HepG2 (cell line): ENCODE measurements at regions not wholly inside any gene's neighbourhood (a gene's known extent, or its start where the extent isn't known, plus 50 kb on each side); places are given as distances from the start of the nearest gene placed in this dataset.

ENCODE experiments used
- ATAC-seq: fragments of 200-7000 bp; cut with Tn5 transposase; 3 replicates; pipeline ENCODE4 v1.9.1; 2020; ENCODE audit warnings: mild to moderate bottlenecking, moderate library complexity
- BruUV-seq: library from RNA; stranded (reverse); fragments of 400-500 nt; replicated peaks from 2 replicates; lab custom pipeline; 2021; lab: Mats Ljungman, UMichigan
- CTCF ChIA-PET: fragments of 300-600 bp; formaldehyde crosslinking; extraction: SDS; loops from one replicate; lab custom pipeline; 2021; ENCODE audit warnings: low total read pairs, inconsistent platforms, low intra/inter-chr PET ratio; lab: Yijun Ruan, JAX
- POLR2A ChIA-PET: fragments of 350-600 bp; sonication (Branson Sonifier 250); formaldehyde crosslinking; loops from one replicate; lab custom pipeline; 2020; ENCODE audit warnings: antibody characterized with exemption, inconsistent platforms; lab: Yijun Ruan, JAX
- DNase-seq: peaks from one replicate; pipeline ENCODE4 v3.0.0-alpha.2; 2015; ENCODE audit warnings: low spot score
- FAIRE-seq: peaks from 3 replicates; lab custom pipeline; 2011; peaks lifted over from hg19 to GRCh38; lab: Jason Lieb, UNC
- H2AFZ ChIP-seq: one replicate; pipeline ENCODE4 v1.6.1; 2011; ENCODE audit warnings: low read length, inconsistent platforms
- H3K27ac ChIP-seq: fragments of 300-600 bp; 3 replicates; pipeline ENCODE4 v1.8.0; 2011; ENCODE audit warnings: mixed run types, mild to moderate bottlenecking, mixed read lengths, low read length, inconsistent platforms; ENCODE audit not compliant: insufficient read depth; ENCODE audit errors: extremely low read length
- H3K27me3 ChIP-seq, 2 experiments: fragments of 200-600 bp in 1 of 2; 2 replicates in 1 of 2; 3 replicates in 1 of 2; pipeline versions ENCODE4 v1.6.0 to v1.8.0; 2011; ENCODE audit warnings: low read length in 2 of 2, mild to moderate bottlenecking in 2 of 2, moderate library complexity in 2 of 2, inconsistent platforms in 1 of 2; ENCODE audit not compliant: insufficient read depth in 2 of 2, control insufficient read depth in 1 of 2
- H3K36me3 ChIP-seq, 2 experiments: fragments of 200-600 bp in 1 of 2; replicated peaks in 1 of 2; 2 replicates in 1 of 2; 3 replicates in 1 of 2; pipeline versions ENCODE4 v1.5.1 to v1.8.0; 2011; ENCODE audit warnings: low read length in 2 of 2, inconsistent platforms in 1 of 2; ENCODE audit not compliant: insufficient read depth in 2 of 2, control insufficient read depth in 1 of 2
- H3K4me1 ChIP-seq: 2 replicates; pipeline ENCODE4 v1.5.1; 2012; ENCODE audit warnings: low read length, inconsistent platforms; ENCODE audit not compliant: insufficient read depth
- H3K4me2 ChIP-seq: 2 replicates; pipeline ENCODE4 v1.6.0; 2011; ENCODE audit warnings: low read depth, low read length, inconsistent platforms
- H3K4me3 ChIP-seq, 3 experiments: fragments of 200-600 bp in 1 of 3; sonication (generic), shearing (Covaris generic) in 1 of 3; replicated peaks in 1 of 3; 2 replicates each; pipeline ENCODE4 v1.5.1; 2011 to 2016; ENCODE audit warnings: low read length in 3 of 3, inconsistent platforms in 2 of 3, low read depth in 2 of 3, mild to moderate bottlenecking in 2 of 3, control low read depth in 1 of 3, mixed read lengths in 1 of 3; ENCODE audit not compliant: insufficient read depth in 1 of 3
- H3K79me2 ChIP-seq: one replicate; pipeline ENCODE4 v1.6.1; 2011; ENCODE audit warnings: low read length, inconsistent platforms; ENCODE audit not compliant: insufficient read depth
- H3K9ac ChIP-seq: 2 replicates; pipeline ENCODE4 v1.6.0; 2011; ENCODE audit warnings: mild to moderate bottlenecking, low read depth, low read length, inconsistent platforms; ENCODE audit not compliant: insufficient read depth
- H3K9me3 ChIP-seq: 2 replicates; pipeline ENCODE4 v1.5.1; 2012; ENCODE audit warnings: mild to moderate bottlenecking, low read length
- H4K20me1 ChIP-seq: 2 replicates; pipeline ENCODE4 v1.6.0; 2011; ENCODE audit warnings: inconsistent platforms, mild to moderate bottlenecking, low read length, moderate library complexity; ENCODE audit not compliant: insufficient read depth
- ATF2 ChIP-seq: sonication (generic); formaldehyde crosslinking; IDR thresholded peaks from 2 replicates; pipeline ENCODE4 v1.4.0; 2020; ENCODE audit warnings: missing genetic modification reagents
- CHD2 ChIP-seq: IDR thresholded peaks from 2 replicates; pipeline ENCODE4 v1.6.1; 2011; ENCODE audit warnings: low read depth, low read length, improper control_type of control experiment
- HDAC2 ChIP-seq: sonication (generic); formaldehyde crosslinking; IDR thresholded peaks from 2 replicates; pipeline ENCODE4 v1.4.0; 2020; ENCODE audit warnings: missing genetic modification reagents
- MIER2 ChIP-seq: IDR thresholded peaks from 2 replicates; pipeline ENCODE4 v1.6.1; 2016; ENCODE audit warnings: missing biosample characterization, missing genetic modification reagents
- ONECUT2 ChIP-seq: sonication (generic); formaldehyde crosslinking; IDR thresholded peaks from 2 replicates; pipeline ENCODE4 v1.4.0; 2020; ENCODE audit warnings: missing genetic modification reagents
- PHF21A ChIP-seq: sonication (generic); formaldehyde crosslinking; IDR thresholded peaks from 2 replicates; pipeline ENCODE4 v1.5.0; 2020; ENCODE audit warnings: mild to moderate bottlenecking, missing genetic modification reagents
- RCOR2 ChIP-seq: IDR thresholded peaks from 2 replicates; pipeline ENCODE4 v1.6.1; 2016; ENCODE audit warnings: missing biosample characterization, missing genetic modification reagents
- TAF1 ChIP-seq: sonication (generic); formaldehyde crosslinking; IDR thresholded peaks from 2 replicates; pipeline ENCODE4 v1.4.0; 2020; ENCODE audit warnings: missing genetic modification reagents
- ZMYM3 ChIP-seq: sonication (generic); formaldehyde crosslinking; IDR thresholded peaks from 2 replicates; pipeline ENCODE4 v1.5.1; 2020; ENCODE audit warnings: mild to moderate bottlenecking, missing genetic modification reagents
- ZNF292 ChIP-seq: sonication (generic); formaldehyde crosslinking; IDR thresholded peaks from 2 replicates; pipeline ENCODE4 v1.8.1; 2022; ENCODE audit warnings: mild to moderate bottlenecking, low read depth, missing genetic modification reagents, borderline replicate concordance
- ZNF547 ChIP-seq: sonication (generic); formaldehyde crosslinking; IDR thresholded peaks from 2 replicates; pipeline ENCODE4 v1.5.1; 2020; ENCODE audit warnings: mild to moderate bottlenecking, missing genetic modification reagents
- ZNF564 ChIP-seq: sonication (generic); formaldehyde crosslinking; IDR thresholded peaks from 2 replicates; pipeline ENCODE4 v1.8.1; 2023; ENCODE audit warnings: mild to moderate bottlenecking, missing genetic modification reagents
- ZNF567 ChIP-seq: sonication (generic); formaldehyde crosslinking; IDR thresholded peaks from 2 replicates; pipeline ENCODE4 v1.8.1; 2023; ENCODE audit warnings: mild to moderate bottlenecking, missing genetic modification reagents, borderline replicate concordance
- ZNF639 ChIP-seq: conservative IDR thresholded peaks from 2 replicates; pipeline ENCODE4 v1.6.1; 2018; ENCODE audit warnings: missing genetic modification reagents
- ZNF713 ChIP-seq: sonication (generic); formaldehyde crosslinking; IDR thresholded peaks from 2 replicates; pipeline ENCODE4 v1.4.0; 2020; ENCODE audit warnings: mild to moderate bottlenecking, missing genetic modification reagents
- WGBS: methylation state at CpG from one replicate; pipeline ENCODE4 v1.1.6; 2017; ENCODE audit warnings: low lambda C conversion rate; 5-methylcytosine and 5-hydroxymethylcytosine counted together
- in situ Hi-C: cut with HindIII; loops from 2 replicates; pipeline ENCODE4 v1.10.0; 2017; ENCODE audit warnings: low pct_unique_long_range_greater_than_20kb; ENCODE audit not compliant: extremely low pct_ligation_motif_present
- intact Hi-C: fragments of 100-400 bp; cut with micrococcal nuclease; formaldehyde crosslinking; loops from one replicate; pipeline ENCODE4 v1.10.0; 2022; ENCODE audit not compliant: unreplicated experiment
- TF ChIP-seq, protein P1 (sequence below): sonication (generic); formaldehyde crosslinking; IDR thresholded peaks from 2 replicates; pipeline ENCODE4 v1.5.1; 2020; ENCODE audit warnings: missing genetic modification reagents, mild to moderate bottlenecking, borderline replicate concordance
- TF ChIP-seq, protein P2 (sequence below): sonication (generic); formaldehyde crosslinking; IDR thresholded peaks from 2 replicates; pipeline ENCODE4 v1.4.0; 2020; ENCODE audit warnings: mild to moderate bottlenecking, missing genetic modification reagents

DNA sequence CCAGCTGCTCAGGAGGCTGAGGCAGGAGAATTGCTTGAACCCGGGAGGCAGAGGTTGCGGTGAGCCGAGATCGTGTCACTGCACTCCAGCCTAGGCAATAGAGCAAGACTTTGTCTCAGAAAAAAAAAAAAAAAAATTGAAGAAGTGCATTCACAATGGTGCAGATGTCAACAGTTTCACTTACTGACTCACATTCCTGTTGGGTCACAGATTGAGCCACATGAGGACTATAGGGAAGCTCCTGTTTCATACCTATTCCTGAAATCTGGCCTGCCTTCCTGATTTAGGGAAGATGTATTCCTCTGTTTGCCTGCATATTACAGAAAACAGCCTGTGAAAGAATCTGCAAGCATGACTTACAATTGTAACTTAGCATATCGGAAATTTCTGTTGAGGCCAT lies 78.2 kb downstream of the AKR1C4 start:
- Histone ChIP-seq H4K20me1 (no peaks in the 10 kb centered on the region), H3K27ac (no peak overlapping the region), H3K36me3 (no peaks in the 10 kb centered on the region), H3K4me3 (no peak overlapping the region), H3K79me2 (no peaks in the 10 kb centered on the region), H3K27me3 (no peaks in the 10 kb centered on the region), H2AFZ (no peak overlapping the region), H3K9ac (no peak overlapping the region), H3K9me3 (no peaks in the 10 kb centered on the region), H3K4me1 (peaks cover 11% of the 10 kb centered on the region), H3K4me2 (no peak overlapping the region)
- ChIA-PET POLR2A (no interaction called here), CTCF (no interaction called here)
- DNase-seq (no peak), FAIRE-seq (no peak), ATAC-seq (no peak)
- in situ Hi-C loops (no loop called here), intact Hi-C loops (no loop called here)
- BruUV-seq = no TSS peak
- WGBS = 75% methylated on average over 5 of the region's 5 CpGs
- TF ChIP-seq, protein P1, sequence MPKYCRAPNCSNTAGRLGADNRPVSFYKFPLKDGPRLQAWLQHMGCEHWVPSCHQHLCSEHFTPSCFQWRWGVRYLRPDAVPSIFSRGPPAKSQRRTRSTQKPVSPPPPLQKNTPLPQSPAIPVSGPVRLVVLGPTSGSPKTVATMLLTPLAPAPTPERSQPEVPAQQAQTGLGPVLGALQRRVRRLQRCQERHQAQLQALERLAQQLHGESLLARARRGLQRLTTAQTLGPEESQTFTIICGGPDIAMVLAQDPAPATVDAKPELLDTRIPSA (CRISPR knock-in tag) = no peak
- TF ChIP-seq HDAC2 (CRISPR knock-in tag) = no peak
- no peak for TF ChIP-seq ZNF547 (CRISPR knock-in tag)
- no peak for TF ChIP-seq ZNF567 (CRISPR knock-in tag)

DNA sequence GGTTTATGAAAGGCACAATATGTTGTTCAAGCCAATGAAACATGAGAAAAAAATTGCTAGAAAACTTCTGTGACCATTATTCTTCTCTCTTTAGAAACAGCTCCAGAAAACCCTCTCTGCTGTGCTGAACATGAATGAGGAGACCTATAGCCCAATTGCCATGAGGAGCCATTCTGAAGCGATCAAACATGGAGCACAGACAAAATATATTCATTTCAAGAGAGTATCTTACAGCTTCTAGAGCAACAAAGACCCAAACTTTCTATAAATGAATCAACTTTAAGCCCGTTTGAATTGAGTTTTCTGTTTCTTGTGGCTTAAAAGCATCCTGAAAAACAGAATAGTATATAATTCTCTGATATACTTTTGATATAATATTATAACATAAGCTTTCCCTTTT lies 83.4 kb upstream of the UCN3 start:
- no peak for ATAC-seq
- H3K4me3 ChIP-seq = no peak overlapping the region
- intact Hi-C loops = loop anchor here (5.0 to 10.0 kb wide), 2 partner anchors 184 to 267 kb away; no protein-coding TSS in a partner anchor
- peaks cover 17% of the 10 kb centered on the region for H3K4me1 ChIP-seq
- CTCF ChIA-PET = no interaction called here
- H4K20me1 ChIP-seq = no peaks in the 10 kb centered on the region
- no peaks in the 10 kb centered on the region for H3K79me2 ChIP-seq
- no peak for FAIRE-seq
- TF ChIP-seq, protein P2, sequence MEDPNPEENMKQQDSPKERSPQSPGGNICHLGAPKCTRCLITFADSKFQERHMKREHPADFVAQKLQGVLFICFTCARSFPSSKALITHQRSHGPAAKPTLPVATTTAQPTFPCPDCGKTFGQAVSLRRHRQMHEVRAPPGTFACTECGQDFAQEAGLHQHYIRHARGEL = no peak
- TF ChIP-seq CHD2 = no peak
- no peak for TF ChIP-seq ZNF639 (CRISPR knock-in tag)
- TF ChIP-seq ONECUT2 (CRISPR knock-in tag) = no peak
- TF ChIP-seq ATF2 (CRISPR knock-in tag) = no peak
- no peak for TF ChIP-seq ZMYM3 (CRISPR knock-in tag)
- no peak for TF ChIP-seq ZNF564 (CRISPR knock-in tag)
- no peak for TF ChIP-seq ZNF292 (CRISPR knock-in tag)
- no peak for TF ChIP-seq PHF21A (CRISPR knock-in tag)
- no peak for TF ChIP-seq TAF1 (CRISPR knock-in tag)
- no peak for TF ChIP-seq ZNF713 (CRISPR knock-in tag)
- TF ChIP-seq MIER2 (CRISPR knock-in tag) = no peak
- no peak for TF ChIP-seq RCOR2 (CRISPR knock-in tag)
- TF ChIP-seq, all 625 proteins: peak for 0
- Histone ChIP-seq H3K27ac (no peak overlapping the region), H3K9me3 (no peaks in the 10 kb centered on the region), H2AFZ (no peak overlapping the region), H3K27me3 (no peaks in the 10 kb centered on the region), H3K9ac (no peak overlapping the region), H3K4me2 (no peak overlapping the region), H3K36me3 (no peaks in the 10 kb centered on the region)
- in situ Hi-C loops = loop anchor here (10.0 kb wide), 2 partner anchors 187 to 257 kb away; partner anchors contain the start of gene AKR1C3
- 84% methylated on average over 2 of the region's 2 CpGs for WGBS
- no TSS peak for BruUV-seq
- POLR2A ChIA-PET = no interaction called here
- DNase-seq = no peak
